DMS53 treated with DMSO at 0.1 percent for 48 hours (cell line): ENCODE measurements at regions not wholly inside any gene's neighbourhood (a gene's known extent, or its start where the extent isn't known, plus 50 kb on each side); places are given as distances from the start of the nearest gene placed in this dataset.
"Not testable (repeated sequence)": the region's sequence is repeated elsewhere in the genome, so short reads cannot be mapped to it uniquely, and the experiment has no call there.

Experiments
- DNase-seq: peaks from one replicate; lab custom pipeline; 2025; ENCODE audit not compliant: unreplicated experiment; lab: John Stamatoyannopoulos, UW

DNA sequence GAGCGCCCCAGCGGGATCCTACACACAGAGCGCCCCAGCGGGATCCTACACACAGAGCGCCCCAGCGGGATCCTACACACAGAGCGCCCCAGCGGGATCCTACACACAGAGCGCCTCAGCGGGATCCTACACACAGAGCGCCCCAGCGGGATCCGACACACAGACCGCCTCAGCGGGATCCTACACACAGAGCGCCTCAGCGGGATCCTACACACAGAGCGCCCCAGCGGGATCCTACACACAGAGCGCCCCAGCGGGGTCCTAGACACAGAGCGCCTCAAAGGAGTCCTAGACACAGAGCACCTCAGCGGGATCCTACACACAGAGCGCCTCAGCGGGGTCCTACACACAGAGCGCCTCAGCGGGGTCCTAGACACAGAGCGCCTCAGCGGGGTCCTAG lies 1352.7 kb downstream of the GATA3 start:
- not testable (repeated sequence) for DNase-seq

DNA sequence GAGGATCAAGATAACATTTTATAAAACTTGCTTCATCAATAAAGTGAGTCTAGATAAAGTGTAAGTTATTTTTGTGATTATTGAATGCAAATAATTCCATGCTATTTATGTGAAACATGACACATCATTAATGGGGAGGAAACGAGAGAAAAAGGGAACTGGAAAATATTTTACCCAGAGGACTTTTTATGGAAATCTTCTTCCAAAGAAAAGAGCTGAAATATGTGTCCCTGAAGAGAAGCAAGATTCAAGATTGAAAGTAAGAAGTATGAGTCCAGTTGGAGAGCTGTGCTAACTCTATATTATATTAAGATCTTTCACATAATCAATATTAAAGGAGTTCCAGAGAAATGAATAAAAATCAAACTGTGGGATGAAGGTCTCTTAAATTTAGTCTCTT lies 1361.8 kb downstream of the GATA3 start:
- no peak for DNase-seq

DNA sequence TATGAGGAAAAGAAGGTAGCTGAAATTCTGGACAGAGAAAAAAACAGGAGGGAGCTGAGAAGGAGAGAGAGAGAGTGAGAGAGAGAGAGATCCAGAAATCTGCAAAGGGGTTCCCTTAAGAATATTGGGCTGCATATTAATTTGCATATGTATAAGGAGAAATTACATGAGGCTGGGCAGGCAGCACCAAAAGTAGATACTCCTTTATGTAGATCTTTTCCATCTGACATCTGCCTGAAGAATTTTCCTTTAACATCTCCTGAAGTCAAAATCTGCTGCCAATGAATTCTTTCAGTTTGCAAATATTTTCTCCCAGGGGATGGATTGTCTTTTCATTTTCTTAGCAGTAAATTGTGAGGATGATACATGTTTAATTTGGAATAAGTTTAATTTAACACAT lies 1365.3 kb downstream of the GATA3 start:
- DNase-seq: no peak

DNA sequence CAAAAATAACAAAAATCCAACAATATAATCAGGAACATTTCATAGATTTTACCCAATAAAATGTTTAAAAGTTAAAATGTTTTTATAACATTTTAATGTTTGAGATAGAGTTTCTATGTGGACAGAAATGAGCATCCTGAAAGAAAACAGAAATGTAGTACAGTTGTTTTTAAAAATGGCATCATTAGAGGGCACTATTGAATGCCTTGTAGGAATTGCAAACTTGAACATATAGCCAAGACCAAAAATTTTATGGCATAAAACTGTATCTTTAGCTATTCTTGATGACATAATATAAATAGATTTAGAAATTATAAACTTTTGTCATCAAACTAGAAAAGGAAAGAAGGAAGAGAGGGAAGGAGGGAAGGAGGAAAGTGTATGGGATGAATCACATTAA lies 1372.7 kb downstream of the GATA3 start:
- no peak for DNase-seq

DNA sequence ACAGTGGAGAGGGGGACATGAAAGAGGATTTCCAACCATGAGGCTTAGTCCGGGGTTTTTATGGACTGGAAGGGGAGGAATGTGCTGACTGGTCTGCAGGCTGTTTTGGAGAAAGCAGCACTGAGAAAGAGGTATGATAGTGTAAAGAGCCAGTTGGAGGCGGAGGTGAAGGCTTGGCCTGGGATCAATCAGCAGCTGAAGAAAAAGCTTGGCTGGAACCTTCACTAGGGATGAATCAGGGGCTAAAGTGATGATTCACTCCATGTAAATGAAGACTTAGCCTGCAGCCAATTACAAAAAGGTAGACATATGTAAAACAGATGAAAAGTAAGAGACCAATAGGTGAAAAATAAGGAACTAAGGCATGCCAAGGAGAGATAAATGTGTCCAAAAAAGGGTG lies 1382.6 kb downstream of the GATA3 start:
- DNase-seq: no peak

DNA sequence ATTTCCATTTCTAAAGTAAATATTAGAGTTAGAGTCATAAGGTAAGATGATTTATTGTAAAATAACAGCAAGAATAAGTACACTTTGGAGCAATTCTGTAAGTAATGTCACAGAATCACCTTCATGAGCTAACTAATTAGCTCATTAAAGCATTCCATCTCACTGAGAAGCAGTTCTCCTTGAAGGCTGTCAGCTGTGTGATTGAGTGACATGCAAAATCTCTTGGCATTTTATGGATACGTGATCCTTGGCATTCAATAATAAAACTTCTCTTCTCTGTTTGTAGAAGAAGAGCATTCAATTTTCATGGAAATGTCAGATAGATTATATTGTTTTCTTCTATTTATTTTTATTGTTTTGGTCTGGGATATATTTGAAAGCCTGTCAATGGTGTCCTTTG lies 1389.3 kb downstream of the GATA3 start:
- no peak for DNase-seq

DNA sequence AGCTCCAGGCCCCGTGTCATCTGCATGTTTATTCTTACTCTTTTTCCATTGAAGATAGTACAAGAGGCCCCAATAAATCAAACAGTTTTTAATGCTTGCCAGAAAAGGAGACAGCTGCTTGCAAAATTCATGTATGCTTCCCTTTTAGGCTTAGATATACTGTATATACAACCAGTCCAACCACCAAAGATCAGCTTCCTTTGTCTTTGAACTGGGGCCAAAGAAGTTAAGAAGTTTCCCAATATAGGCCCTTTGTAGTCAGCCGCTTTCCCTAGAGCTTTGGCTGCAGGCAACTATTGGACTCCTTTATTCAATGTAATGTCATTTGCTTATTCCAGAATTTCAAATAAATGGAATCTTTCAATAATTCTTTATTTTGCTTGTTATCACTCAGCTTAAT lies 1395.0 kb downstream of the GATA3 start:
- no peak for DNase-seq

DNA sequence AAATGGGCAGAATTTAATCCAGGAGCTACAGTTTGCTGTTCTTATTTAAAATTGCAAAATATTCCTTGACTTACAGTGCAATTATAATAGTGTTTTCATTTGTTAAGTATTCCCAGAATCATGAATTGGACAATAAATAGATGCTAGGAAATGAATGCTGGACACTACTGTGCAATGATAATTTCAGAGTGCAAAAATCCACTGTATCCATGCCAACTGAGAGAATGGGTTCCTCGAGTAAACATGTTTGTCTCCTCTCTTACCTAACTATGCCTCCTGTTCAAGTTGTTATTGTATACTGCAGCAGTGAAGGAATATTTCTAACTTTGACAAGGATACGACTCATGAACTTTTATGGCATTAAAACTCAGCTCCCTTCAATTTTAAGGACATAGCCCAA lies 1396.3 kb downstream of the GATA3 start:
- no peak for DNase-seq

DNA sequence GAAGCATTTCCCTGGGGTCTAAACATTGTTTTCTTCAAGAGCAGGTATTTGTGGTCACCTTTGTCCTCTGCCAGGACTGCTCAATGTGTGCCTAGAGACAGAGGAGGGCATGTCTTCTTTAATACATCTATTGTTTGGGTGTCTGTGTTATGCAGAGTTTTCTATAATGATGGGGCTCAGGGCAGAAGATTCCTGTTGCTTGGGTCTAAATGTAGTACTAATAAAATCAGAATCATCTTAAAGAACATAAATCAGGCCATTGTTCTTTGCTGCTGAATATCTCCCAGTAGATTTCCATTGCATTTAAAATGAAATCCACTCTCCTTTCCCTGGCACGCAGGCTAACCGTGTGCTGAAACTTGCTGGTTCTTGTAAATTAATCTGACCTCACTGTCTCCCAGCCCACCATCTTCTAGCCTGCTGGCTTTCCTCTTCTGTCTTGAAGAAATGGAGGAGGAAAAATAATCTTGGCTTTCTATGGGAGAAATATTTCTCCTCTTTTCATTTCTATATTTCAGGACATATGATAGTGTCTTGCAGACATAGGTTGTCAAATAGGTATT lies 1396.8 kb downstream of the GATA3 start:
- no peak for DNase-seq

DNA sequence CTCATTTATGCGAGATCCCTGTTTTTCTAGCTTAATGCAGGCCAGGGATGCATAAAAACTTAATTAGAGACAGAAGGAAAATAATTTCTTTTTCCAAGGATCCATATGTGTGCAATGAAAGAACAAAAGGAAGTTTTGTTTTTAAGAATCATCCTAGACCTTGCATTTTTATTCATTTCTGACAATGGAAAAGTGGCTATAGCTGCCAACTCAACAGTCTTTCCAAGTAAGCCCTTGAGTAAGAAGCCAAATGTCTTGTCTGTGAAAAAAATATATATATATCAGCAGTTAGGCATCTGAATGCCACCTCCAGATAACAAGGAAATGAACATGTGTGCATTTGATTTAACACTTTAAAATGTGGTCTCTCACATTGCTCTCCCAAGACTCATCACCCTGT lies 1397.6 kb downstream of the GATA3 start:
- no peak for DNase-seq

DNA sequence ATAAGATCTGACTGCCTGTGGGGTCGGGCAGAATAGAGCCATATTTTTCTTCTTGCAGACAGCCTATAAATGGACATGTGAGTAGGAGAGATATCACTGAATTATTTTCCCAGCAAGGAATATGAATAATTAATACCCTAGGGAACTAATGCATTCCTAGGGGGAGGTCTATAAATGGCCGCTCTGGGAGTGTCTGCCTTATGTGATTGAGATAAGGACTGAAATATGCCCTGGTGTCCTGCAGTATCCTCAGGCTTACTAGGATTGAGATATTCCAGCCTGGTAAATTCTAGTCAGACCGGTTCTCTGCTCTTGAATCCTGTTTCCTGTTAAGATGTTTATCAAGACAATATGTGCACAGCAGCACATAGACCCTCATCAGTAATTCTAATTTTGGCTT lies 1399.4 kb downstream of the GATA3 start:
- peak; percentile 13 for DNase-seq

DNA sequence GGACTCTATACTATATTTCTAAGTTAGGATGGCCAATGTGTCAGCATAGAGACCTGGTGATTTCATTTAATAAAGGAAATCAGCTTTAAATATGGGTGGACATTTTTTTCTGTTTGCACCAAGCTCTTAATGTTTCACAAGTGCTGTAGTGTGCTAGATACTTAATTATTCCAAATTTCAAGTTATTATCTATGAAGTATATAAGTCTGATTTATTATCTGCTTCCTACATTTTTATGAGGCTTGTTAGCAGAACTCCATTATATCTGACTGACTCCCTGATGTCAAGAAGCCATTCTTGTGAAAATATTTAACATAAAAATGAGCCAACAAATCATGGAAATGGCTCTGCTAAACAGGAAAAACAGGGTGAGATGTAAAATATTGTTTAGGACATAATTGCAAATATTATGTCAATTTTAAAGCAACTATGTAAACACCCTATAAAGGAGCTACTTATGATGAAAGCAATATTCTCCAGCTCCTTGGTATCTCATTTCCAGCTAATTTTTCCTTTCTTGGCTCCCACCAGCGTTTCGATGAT lies 1415.2 kb downstream of the GATA3 start:
- no peak for DNase-seq

DNA sequence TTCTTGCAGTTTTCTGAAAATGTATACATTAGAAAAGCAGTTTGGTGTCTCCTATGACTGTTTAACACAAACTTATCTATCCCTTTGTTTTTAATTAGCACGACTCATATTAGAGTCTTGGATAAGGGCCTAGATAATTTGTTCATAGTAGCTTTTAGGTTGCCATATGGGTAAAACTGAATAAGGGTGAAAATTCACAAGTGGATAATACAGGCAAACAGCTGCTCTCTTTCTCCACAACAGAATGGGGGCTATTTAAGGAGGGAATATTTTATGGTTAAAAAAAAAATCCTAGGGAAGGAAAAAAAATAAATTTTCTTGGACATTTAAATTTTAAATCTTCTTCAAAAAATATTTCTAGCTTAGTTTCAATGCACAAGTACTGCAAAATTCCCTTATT lies 1416.1 kb downstream of the GATA3 start:
- no peak for DNase-seq

DNA sequence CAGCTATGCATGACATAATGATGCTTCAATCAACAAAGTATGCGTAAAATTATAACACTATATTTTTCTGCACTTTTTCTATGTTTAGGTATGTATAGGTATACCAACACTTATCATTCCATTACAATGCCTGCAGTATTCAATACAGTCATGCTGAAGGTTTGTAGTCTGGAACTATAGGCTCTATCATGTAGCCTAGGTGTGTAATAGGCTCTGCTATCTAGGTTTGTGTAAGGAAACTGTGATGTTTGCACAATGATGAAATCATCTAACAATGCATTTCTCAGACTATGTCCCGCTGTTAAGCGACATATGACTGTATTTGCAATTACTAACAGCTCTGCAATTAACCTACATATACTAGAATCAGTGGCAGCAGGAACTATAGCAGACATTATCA lies 1447.5 kb downstream of the GATA3 start:
- no peak for DNase-seq

DNA sequence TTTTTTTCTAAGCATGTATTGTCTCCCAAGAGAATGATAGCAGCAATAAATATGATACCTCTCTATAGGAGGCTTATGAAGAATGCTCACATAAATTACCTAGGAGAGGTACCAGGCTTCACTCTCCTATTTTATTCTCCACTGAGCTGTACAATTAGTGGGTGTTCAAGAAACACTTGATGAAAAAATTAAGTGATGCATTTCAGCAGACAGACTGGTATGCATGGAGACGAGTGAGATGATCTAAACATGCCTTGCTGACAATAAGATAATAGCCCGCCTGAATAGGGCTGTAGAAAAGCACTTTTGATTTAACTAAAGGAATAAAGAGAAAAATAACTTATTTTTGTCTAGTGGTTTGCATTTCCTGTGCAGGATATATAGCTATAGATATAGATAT lies 1449.7 kb downstream of the GATA3 start:
- no peak for DNase-seq

DNA sequence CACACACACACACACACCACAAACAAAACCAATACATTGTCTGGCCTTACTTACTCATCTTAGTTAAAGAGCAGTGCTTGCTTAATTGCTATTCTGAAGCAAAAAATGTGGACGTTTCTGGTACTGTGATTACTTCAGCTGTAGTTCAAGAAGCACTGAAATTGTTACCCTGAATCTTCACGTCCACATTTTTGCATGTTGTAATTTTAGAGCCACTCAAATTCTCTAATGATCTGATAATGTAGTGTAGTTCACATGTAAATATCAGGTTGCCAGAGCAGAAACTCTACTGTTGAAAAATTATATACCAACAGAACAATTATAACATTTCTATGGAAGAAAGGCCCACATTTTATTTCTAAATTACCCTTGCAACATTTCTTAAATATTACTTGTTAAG lies 1451.1 kb downstream of the GATA3 start:
- DNase-seq: no peak

DNA sequence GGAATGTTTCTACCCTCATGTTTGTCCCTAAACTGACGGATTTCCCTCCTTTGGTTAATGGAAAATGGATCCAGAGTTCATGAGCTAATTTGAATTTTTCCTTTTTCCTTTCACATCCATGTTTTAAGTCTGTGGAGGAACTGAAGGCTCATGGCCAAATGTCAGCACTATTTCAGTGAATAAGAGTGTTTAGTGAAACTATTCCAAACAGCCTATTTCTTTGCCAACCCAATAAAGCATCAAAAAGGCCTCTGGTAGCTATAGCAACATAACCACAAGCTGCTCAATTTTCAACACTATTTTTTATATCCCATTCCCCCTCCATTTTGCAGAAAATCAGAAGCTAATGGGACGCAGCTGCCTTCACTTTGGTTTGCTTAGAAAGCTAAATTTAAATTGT lies 1454.1 kb downstream of the GATA3 start:
- no peak for DNase-seq

DNA sequence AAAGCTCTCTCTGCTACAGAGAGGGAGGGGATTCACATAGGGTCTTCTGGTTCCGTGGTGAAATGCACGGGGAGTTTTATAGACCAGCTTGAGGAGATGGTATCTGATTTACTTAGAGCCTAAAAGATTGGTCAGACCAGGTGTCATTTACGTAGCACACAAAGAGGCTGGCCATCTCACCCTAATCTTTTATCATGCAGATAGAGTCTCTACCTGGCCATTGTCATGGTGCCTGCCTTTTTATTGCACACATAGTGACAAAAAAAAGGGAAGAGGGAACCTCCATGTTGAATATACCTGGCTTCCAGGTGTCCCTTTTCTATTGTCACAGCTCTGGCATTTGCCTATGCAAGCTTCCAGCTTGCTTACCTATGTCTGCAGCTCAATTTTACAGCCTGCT lies 1456.1 kb downstream of the GATA3 start:
- DNase-seq: no peak

DNA sequence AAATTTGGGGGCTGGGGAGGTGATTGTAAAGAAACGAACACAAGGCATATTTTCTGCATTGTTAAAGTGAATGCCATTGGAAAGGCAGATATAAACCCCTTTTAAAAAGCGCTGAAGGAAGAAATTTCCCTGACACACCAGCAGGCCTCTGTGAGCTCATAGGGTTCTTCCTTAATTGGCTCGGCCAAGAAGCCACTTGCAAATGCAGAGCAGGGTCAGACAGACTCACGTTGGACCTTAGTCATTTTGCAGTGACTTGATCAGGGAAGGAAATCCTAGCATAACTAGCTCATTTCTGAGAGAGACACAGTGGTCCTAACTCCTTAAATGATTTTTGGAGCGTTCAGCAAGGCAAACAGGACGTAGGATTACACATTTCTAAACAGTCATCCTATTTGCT lies 1461.4 kb downstream of the GATA3 start:
- no peak for DNase-seq

DNA sequence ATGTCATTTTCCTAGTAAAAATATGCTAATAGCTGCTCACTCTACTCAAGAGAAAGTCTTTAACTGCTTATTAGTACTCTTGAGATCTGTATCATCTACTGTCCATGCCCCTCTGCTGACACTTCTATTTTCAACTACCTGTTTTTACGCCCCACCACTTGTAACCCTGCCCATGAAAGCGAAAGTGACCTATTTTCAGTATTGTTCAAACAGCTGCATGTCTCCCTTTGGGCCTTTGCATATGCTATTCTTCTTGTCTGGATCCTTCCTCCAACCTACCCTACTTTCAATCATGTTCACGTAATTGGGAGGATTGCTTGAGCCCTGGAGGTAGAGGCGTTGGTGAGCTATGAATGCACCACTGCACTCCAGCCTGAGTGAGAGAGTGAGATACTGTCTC lies 1481.3 kb downstream of the GATA3 start:
- no peak for DNase-seq

DNA sequence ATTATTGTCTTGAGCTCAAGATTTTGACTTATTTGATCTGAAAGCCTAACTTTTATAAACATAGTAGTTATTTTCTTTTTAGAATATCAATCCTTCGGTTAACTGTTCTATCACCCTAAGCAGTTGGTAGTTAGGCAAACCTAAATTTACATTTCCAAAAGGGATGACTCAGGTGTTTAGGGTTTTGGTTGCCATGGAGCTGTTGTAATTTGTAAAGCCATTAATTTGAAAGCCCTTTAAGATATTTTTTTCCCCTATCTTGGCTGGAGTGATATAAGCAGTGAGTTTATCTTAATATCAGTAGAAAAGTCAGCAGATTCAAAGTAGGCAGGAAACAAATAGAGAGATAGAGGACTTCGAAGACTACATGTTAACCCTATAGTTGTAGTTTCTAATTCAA lies 1472.6 kb upstream of the CELF2 start:
- no peak for DNase-seq

DNA sequence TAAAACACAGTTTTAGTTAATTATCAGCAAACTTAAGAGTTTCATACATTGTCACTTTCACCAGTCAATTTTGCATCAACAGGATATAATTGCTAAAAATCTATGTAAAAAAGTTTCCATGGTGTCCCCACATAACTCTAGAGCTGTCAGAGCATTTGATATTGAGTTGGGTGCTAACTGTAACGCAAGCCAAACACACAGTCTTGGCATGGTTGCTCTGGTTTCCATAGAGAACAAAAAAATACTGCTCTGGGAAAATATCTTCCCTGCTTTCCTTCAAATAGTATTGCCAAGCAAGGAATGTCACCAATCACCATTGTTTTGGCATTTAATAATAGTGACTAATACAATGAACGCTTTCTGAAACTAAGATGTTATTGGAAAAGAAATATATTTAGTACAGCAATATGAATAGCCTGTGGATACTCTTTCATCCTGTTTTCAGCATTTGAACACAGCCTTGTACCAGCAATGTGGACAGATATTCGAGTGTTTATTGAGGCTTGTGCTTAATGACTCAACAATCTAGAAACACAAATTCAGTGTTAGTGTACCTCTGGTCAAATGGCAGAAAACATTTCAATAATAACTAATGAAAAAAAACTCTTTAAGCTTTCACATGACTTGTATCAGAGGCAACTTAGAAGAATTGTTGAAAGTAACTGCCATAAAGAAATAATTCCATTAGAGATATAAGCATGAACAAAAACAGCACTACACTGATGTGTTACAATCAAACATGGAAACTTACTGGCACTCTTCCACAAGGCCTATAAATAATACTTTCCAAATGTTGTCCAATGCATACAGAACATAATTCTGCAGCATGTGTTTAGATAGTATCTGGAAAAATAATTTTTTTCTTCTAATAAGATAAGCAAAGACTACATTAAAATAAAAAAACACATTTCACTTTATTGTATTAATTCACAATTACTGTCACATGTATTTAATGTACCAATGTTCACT lies 1469.5 kb upstream of the CELF2 start:
- no peak for DNase-seq
